ENCODE measurements at regions not wholly inside any gene's neighbourhood (a gene's known extent, or its start where the extent isn't known, plus 50 kb on each side); places are given as distances from the start of the nearest gene placed in this dataset.
A peak's percentile ranks its signal among the peaks of the same experiment; 100 is the strongest.

DNA sequence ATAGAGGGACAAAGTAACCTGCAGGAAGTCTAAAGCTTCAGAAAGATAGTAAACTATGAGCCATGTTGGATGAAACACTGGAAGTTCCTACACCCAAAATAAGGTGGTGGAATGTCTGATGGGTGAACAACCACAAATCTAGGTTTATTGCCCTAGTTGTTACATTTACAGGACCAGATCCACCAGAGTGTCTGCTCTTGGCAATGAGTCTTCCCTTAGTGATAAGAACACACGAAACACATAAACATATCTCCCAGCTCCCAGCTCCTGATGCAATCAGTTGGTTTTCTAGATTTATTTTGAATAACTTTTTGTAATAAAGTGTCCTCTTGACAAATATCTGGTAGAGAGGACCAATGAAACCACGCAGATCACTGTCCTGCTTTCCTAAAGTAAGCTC is 329.7 kb upstream of the WWC1 start:
- DNase-seq = no peak
- in situ Hi-C loops (cut with HindIII; ENCODE audit: low pct_ligation_motif_present, low pct_unique_long_range_greater_than_20kb, low sequenced_read_pairs) = no loop called here

DNA sequence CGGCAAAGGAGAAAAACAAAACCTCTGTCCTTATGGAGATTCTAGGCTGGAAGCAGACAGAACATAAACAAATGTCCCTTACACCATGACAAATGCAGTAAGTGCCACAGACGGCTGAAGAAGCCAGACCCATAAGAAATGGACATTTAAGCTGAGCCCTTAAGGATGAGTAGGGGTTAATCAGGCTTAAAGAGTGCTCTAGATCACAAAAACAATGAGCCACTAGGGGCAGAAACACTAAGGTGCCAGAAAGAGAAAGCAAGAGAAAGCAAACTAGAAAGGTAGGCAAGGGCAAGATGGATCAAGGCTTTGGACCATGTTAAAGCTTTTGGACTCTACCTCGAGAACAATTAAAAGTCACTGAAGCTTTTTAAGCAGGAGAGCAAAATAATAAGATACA is 326.9 kb upstream of the WWC1 start:
- in situ Hi-C loops (cut with HindIII; ENCODE audit: low pct_ligation_motif_present, low pct_unique_long_range_greater_than_20kb, low sequenced_read_pairs) = no loop called here
- DNase-seq = peak; percentile 3

- in situ Hi-C loops (cut with HindIII; ENCODE audit: low pct_ligation_motif_present, low pct_unique_long_range_greater_than_20kb, low sequenced_read_pairs) = no loop called here
Observed at GRCh38 chr5:167965710-167966109, 325.7 kb upstream of the WWC1 start.

DNA sequence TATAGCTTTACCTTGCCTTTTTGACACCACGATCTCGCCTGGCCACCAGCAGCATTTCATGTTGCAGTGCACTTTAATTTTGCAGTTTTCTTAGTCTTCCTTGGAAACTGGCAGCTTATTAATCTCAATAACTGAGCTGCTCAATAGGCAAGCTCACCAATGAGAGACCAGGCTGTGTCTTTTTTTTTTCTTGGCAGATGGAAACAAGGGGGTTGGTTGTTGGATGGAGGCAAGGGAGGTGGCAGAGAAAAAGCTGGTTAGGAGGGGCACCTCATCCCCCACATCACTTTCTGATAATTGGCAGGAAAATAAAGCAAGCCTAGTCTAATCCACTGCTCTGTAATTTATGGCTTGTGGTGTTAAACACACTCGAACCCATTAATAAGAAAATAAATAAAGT is 324.5 kb upstream of the WWC1 start:
- in situ Hi-C loops (cut with HindIII; ENCODE audit: low pct_ligation_motif_present, low pct_unique_long_range_greater_than_20kb, low sequenced_read_pairs) = no loop called here
- DNase-seq = no peak

More at GRCh38 chr5:167965710-167966109, 325.7 kb upstream of the WWC1 start:
- no peak for DNase-seq

- in situ Hi-C loops (cut with HindIII; ENCODE audit: low pct_ligation_motif_present, low pct_unique_long_range_greater_than_20kb, low sequenced_read_pairs) = no loop called here
- no peak for DNase-seq
Observed at GRCh38 chr5:167967494-167968177, 323.8 kb upstream of the WWC1 start.

DNA sequence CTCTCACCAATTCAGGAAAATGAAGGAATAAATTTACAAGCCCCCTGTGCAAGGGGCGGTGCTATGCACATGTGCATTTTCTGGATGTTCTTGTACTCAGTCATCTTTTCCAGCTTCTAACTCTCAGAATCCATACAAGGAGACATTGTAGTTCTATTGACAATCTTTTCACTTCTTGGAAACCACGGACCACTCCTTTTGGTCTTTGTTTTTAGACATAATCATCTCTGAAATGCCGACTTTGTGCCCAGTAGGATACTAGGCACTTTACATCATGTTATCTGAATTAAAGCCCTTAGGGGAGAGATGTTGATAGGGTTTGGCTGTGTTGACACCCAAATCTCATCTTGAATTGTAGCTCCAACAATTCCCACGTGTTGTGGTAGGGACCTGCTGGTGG is 322.6 kb upstream of the WWC1 start:
- in situ Hi-C loops (cut with HindIII; ENCODE audit: low pct_ligation_motif_present, low pct_unique_long_range_greater_than_20kb, low sequenced_read_pairs) = no loop called here

DNA sequence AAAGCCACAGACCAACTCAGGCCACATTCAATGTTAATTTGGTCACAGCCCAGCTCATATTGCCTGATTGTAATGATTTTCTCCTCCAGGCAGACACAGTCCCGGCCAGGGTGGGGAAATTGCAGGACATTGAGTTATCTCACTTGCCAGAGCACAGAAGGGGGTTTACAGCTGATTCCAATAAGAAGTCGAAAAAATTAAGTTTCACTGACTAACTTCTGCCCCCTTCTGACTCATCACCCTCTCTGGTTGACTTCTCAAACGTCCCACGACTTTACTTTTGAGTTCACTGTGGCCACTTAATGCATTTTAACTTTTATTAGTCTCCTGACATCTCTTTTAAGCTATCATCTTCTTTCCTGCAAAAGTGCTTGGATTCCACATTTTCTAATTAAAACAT is 321.4 kb upstream of the WWC1 start:
- in situ Hi-C loops (cut with HindIII; ENCODE audit: low pct_ligation_motif_present, low pct_unique_long_range_greater_than_20kb, low sequenced_read_pairs) = no loop called here
- no peak for DNase-seq

More for the DNA sequence above, 322.6 kb upstream of the WWC1 start:
- DNase-seq = no peak

DNA sequence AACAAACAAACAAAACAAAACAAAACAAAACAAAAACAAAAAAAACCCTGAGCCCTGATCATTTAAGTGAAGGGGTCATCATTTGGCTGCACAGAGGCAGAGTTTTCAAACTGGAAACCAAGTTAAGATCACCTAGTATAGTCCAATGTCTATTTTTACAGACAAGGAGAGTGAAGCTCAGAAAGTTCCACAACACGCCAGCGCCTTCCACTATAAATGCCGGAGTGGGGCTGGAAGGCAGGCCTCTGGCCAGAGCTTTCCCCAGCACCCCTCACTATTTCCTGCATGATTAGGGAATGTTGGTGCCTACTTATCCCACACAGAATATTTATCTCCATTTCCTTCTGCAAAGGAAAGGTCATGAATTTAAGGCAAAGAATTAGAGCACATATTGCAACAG is 319.7 kb upstream of the WWC1 start:
- DNase-seq = no peak
- in situ Hi-C loops (cut with HindIII; ENCODE audit: low pct_ligation_motif_present, low pct_unique_long_range_greater_than_20kb, low sequenced_read_pairs) = no loop called here

- no peak for DNase-seq
- in situ Hi-C loops (cut with HindIII; ENCODE audit: low pct_ligation_motif_present, low pct_unique_long_range_greater_than_20kb, low sequenced_read_pairs) = no loop called here
Observed at GRCh38 chr5:167973126-167973525, 318.3 kb upstream of the WWC1 start.

GRCh38 chr5:167984951-167985350 is 306.5 kb upstream of the WWC1 start:
- no peak for DNase-seq
- in situ Hi-C loops (cut with HindIII; ENCODE audit: low pct_ligation_motif_present, low pct_unique_long_range_greater_than_20kb, low sequenced_read_pairs) = no loop called here

DNA sequence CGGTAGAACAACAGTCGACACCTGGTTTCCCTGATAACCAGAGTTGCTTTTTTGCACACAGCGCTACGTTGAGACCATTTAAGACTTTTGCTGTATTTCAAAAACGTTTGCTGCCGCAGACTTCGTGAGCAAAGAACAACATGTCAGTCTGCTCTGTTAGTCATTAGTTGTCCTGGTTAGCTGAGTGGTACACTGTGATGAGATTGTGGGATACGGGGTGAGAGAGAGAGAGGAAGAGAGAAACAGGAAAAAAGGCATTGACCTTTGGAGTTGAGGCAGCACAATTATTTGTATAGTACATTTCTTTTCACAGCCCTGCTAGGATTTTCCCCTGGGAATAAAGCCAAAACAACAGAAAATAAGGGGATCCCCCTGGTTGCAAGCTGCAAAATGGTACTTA is 306.1 kb upstream of the WWC1 start:
- in situ Hi-C loops (cut with HindIII; ENCODE audit: low pct_ligation_motif_present, low pct_unique_long_range_greater_than_20kb, low sequenced_read_pairs) = no loop called here
- DNase-seq = no peak

GRCh38 chr5:167987490-167988280 is 303.8 kb upstream of the WWC1 start:
- in situ Hi-C loops (cut with HindIII; ENCODE audit: low pct_ligation_motif_present, low pct_unique_long_range_greater_than_20kb, low sequenced_read_pairs) = no loop called here
- no peak for DNase-seq

GRCh38 chr5:167992868-167993267 is 298.6 kb upstream of the WWC1 start:
- in situ Hi-C loops (cut with HindIII; ENCODE audit: low pct_ligation_motif_present, low pct_unique_long_range_greater_than_20kb, low sequenced_read_pairs) = no loop called here
- no peak for DNase-seq

DNA sequence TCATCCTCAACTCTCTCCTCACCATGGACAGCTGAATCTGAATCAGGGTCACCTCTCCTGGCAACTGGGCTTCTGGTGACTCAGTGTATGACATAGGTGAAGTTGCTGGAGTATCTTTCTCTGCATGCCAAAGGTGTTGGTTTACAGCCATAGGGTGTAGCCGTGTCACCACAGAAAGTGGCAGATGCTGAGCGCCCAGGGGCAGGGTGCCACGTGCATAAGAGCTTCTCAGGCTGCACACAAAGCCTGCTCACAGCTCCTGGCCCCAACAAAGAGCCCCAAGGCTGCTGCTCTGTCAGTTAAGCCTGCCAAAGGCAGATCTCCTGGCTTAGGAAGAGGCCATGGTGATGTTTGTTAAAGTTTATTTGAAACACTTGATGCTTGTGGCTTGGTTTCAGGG is 297.7 kb upstream of the WWC1 start:
- in situ Hi-C loops (cut with HindIII; ENCODE audit: low pct_ligation_motif_present, low pct_unique_long_range_greater_than_20kb, low sequenced_read_pairs) = no loop called here
- no peak for DNase-seq

DNA sequence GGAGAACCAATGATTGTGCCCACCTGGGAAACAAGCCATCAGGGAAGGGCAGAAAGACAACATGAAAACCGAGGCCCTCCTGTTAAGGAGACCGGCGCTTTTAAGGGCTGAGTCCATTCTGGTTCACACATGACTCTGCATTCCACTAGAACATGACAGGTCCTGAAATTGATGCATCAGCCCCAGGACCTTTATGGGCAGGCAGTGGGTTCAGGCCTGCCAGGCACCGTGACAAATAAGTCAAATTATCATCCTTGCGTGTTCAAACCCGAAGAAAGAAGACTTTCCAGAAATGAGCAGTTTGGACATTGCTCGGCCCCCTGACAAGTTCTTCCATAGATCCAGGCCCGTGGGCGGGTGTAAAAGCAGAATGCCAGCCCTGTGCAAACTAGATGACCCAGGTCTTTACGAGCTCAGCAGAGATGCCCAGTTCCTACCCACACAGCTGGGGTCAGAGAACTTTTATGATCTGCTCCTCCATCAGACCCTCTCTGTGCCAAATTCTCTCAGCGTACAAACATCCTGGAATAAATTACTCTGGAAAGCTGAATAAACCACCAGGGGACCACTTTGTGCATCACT is 295.5 kb upstream of the WWC1 start:
- in situ Hi-C loops (cut with HindIII; ENCODE audit: low pct_ligation_motif_present, low pct_unique_long_range_greater_than_20kb, low sequenced_read_pairs) = no loop called here
- no peak for DNase-seq

DNA sequence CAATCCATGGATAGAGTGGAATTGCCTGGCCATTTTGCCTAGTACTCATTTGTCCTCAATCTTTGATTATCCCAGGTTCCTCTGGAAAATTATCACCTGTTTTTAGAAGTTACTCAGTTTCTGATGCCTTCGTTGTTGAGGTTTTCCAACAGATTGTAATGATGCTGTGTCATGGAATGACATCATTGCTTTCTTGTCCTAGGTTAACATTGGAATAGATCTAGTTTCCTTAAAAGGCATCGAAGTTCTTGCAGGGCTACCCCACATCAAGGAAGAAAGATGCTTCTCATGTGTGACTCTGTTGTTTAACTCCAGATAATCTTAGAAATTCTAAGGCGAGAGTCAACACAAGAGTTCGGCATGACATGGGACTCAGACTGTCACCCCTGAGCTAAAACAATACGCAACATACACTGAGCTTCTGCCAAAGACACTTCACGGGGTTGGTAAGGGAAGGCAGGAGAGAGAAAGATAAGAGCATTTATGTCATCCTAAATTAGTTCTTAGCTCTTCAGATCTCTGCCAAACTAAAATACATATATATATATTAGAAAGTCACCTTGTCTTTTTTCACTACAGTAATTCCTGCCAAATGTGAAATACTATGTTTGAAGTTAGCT is 293.2 kb upstream of the WWC1 start:
- in situ Hi-C loops (cut with HindIII; ENCODE audit: low pct_ligation_motif_present, low pct_unique_long_range_greater_than_20kb, low sequenced_read_pairs) = no loop called here
- no peak for DNase-seq

DNA sequence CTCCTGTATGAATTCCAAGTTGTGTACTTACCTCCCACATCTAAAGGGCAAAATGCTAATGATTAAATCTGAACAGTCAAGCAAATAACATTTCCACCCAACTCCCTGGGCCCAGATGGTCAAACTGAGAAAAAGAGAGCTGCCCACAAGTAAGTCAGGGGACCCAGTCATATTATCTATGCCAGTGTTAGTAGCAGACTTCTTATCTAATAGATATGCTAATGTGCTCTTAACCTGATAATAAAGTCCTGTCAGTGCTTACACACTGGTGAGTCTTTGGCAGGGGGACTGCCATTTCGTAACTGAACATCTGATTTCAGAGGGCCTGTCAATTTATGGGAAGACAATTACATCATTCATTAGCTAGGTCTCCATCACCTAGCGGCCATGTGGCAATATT is 292.3 kb upstream of the WWC1 start:
- in situ Hi-C loops (cut with HindIII; ENCODE audit: low pct_ligation_motif_present, low pct_unique_long_range_greater_than_20kb, low sequenced_read_pairs) = no loop called here
- no peak for DNase-seq

- in situ Hi-C loops (cut with HindIII; ENCODE audit: low pct_ligation_motif_present, low pct_unique_long_range_greater_than_20kb, low sequenced_read_pairs) = no loop called here
Observed at GRCh38 chr5:168001318-168001717, 290.1 kb upstream of the WWC1 start.

GRCh38 chr5:168002116-168002515 is 289.3 kb upstream of the WWC1 start:
- in situ Hi-C loops (cut with HindIII; ENCODE audit: low pct_ligation_motif_present, low pct_unique_long_range_greater_than_20kb, low sequenced_read_pairs) = no loop called here
- DNase-seq = no peak

More at GRCh38 chr5:168001318-168001717, 290.1 kb upstream of the WWC1 start:
- no peak for DNase-seq
